ENCODE measurements at regions not wholly inside any gene's neighbourhood (a gene's known extent, or its start where the extent isn't known, plus 50 kb on each side); places are given as distances from the start of the nearest gene placed in this dataset.

DNA sequence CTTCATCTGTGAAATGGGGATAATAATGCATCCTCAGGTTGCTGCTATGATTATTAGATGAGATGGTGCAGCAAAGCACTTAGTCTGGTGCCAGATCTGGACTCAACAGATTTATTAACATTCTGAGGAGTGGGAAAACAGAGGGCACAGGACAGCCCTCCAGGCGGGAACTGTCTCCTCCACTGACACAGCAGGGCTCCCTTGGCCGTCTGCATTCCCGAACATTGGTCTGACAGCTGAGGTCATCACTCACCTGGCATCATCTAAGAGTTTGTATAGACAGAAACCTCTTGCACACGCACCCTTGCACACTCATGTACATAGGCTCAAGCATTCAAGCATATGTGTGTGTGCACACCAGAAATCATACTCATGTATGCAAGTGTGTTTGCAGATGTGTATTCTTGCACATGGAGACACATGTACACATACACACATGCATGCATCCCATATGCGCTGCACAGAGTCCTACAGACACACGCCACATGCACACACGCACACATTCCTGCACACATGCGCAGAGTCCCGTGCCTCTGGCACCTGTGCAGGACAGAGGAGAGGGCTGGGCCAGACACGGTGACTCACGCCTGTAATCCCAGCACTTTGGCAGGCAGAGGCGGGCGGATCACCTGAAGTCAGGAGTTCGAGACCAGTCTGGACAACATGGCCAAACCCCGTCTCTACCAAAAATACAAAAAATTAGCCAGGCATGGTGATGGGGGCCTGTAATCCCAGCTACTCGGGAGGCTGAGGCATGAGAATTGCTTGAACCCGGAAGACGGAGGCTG, 173.3 kb upstream of the GLI2 start:
- TF ChIP-seq POLR2A (IDR thresholded peaks at IDR 0.05): no peak
- TF ChIP-seq, protein P1, sequence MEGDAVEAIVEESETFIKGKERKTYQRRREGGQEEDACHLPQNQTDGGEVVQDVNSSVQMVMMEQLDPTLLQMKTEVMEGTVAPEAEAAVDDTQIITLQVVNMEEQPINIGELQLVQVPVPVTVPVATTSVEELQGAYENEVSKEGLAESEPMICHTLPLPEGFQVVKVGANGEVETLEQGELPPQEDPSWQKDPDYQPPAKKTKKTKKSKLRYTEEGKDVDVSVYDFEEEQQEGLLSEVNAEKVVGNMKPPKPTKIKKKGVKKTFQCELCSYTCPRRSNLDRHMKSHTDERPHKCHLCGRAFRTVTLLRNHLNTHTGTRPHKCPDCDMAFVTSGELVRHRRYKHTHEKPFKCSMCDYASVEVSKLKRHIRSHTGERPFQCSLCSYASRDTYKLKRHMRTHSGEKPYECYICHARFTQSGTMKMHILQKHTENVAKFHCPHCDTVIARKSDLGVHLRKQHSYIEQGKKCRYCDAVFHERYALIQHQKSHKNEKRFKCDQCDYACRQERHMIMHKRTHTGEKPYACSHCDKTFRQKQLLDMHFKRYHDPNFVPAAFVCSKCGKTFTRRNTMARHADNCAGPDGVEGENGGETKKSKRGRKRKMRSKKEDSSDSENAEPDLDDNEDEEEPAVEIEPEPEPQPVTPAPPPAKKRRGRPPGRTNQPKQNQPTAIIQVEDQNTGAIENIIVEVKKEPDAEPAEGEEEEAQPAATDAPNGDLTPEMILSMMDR (IDR thresholded peaks at IDR 0.05 in 4 of 5, conservative IDR thresholded peaks at IDR 0.05 in 1 of 5): no peak
- H3K27me3 ChIP-seq: no peaks in the 10 kb centered on the region
- H3K4me3 ChIP-seq: no peak overlapping the region
- no peaks in the 10 kb centered on the region for H3K36me3 ChIP-seq
- no peaks in the 10 kb centered on the region for H3K9me3 ChIP-seq
- intact Hi-C loops (cut with DNase I; ENCODE audit: low total_unique reads) (no loop called here), in situ Hi-C loops (cut with MboI; ENCODE audit: low sequenced_read_pairs in 4 of 4) (loop anchor here in 3 of 4 donors (25.0 kb wide), 1 partner anchor 225 kb away; the partner anchor contains the start of gene INHBB (in 3 of the 3))
- no peak overlapping the region for H3K27ac ChIP-seq
- peaks cover 15% of the 10 kb centered on the region in 2 donors for H3K4me1 ChIP-seq
- no peak for ATAC-seq
- DNase-seq: no peak

DNA sequence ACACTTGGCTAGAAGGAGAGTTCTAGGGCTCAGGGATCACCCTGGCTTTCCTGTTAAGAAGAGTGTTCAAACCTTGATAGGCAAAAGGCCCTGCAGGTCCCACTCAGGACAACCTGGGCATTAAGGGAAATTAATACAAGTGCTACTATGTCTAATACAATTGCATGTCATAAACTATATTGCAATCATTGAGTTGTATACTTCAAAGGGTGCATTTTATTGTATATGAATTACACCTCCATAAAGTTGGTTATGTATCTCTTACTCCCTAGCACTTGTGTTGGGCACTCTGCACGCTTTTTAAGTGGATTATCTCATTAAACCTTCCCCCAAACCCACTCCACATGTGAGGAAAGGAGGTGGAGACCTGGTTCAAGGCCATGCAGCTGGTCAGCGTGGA, 172.1 kb upstream of the GLI2 start:
- Histone ChIP-seq H3K9me3 (no peaks in the 10 kb centered on the region), H3K4me1 (peaks cover 15% of the 10 kb centered on the region in 2 donors), H3K27ac (no peak overlapping the region), H3K4me3 (no peak overlapping the region), H3K36me3 (no peaks in the 10 kb centered on the region), H3K27me3 (no peaks in the 10 kb centered on the region)
- intact Hi-C loops (cut with DNase I; ENCODE audit: low total_unique reads): no loop called here
- in situ Hi-C loops (cut with MboI; ENCODE audit: low sequenced_read_pairs in 4 of 4): loop anchor here in 3 of 4 donors (25.0 kb wide), 1 partner anchor 226 kb away; the partner anchor contains the start of gene INHBB (in 3 of the 3)
- TF ChIP-seq POLR2A (IDR thresholded peaks at IDR 0.05): no peak
- TF ChIP-seq, protein P1 (IDR thresholded peaks at IDR 0.05 in 4 of 5, conservative IDR thresholded peaks at IDR 0.05 in 1 of 5): no peak
- ATAC-seq (no peak), DNase-seq (no peak)

DNA sequence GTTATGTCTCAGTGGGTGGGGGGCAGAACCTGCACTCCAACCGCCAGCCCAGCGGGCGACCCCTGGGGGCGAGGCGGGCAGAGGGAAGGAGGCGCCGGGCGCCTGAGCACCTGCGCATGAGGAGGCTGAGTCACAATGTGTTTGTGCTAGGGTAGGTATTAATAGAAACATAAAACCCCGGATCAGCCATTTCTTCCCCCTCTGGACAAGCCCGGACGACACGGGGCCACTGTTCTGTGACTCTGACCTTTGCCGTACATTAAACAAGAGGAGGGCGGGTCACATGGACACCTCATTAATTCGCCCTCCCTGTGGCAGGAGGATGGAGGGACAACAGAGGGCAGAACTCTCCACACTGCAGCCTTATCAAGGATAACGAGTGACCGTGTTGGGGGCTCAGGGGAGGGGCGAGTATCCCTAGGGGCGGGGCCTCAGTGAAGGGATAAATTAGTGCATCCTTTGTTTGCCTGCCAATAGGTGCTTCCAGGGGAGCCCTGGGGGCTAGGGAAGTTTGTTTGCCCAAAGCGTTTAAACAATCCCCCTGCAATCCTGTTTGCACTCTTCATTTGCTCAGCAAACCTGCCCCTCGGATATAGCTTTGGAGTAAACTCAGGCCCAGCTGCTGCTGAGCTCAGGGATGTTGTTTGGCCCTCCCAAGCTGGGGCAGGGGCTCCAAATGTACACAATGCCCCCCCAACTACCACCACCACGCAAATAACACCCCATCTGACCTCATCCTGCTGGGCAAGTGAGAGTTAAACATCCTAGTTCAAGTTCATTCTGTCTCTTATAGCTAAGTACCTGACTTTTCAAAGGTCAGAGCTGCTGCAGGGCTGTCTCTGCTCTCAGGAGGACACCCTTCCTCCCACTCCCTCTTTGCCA, 171.2 kb upstream of the GLI2 start:
- no peaks in the 10 kb centered on the region for H3K36me3 ChIP-seq
- H3K27ac ChIP-seq: no peak overlapping the region
- no peak for TF ChIP-seq POLR2A (IDR thresholded peaks at IDR 0.05)
- TF ChIP-seq, protein P1 (IDR thresholded peaks at IDR 0.05 in 4 of 5, conservative IDR thresholded peaks at IDR 0.05 in 1 of 5): no peak
- DNase-seq (no peak), ATAC-seq (no peak)
- H3K4me3 ChIP-seq: no peak overlapping the region
- no peaks in the 10 kb centered on the region for H3K27me3 ChIP-seq
- intact Hi-C loops (cut with DNase I; ENCODE audit: low total_unique reads) (loop anchor here (5.0 kb wide), 1 partner anchor 113 kb away; no protein-coding TSS in a partner anchor), in situ Hi-C loops (cut with MboI; ENCODE audit: low sequenced_read_pairs in 4 of 4) (loop anchor here in 3 of 4 donors (25.0 kb wide), 1 partner anchor 227 kb away; the partner anchor contains the start of gene INHBB (in 3 of the 3))
- H3K9me3 ChIP-seq: no peaks in the 10 kb centered on the region
- H3K4me1 ChIP-seq: peaks cover 15% of the 10 kb centered on the region in 2 donors

DNA sequence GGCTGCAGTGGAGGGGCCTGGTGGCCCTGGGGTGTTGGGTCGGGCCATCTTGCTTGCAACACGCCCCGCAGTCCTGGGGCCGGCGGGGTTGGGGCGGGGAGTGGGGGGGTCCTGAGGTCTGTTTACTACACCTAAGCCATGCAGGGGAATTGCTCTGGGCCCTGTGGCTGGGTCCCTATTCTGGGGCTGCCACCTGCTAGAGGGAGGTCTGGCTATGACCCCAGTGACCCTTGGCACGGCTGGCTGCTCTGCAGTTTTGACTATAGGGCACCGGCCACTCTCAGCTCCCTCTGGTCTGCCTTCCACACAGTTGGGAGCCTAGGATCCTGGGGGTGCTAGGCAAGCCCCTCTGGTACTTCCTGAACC, 170.6 kb upstream of the GLI2 start:
- in situ Hi-C loops (cut with MboI; ENCODE audit: low sequenced_read_pairs in 4 of 4): loop anchor here in 3 of 4 donors (25.0 kb wide), 1 partner anchor 228 kb away; the partner anchor contains the start of gene INHBB (in 3 of the 3)
- intact Hi-C loops (cut with DNase I; ENCODE audit: low total_unique reads): loop anchor here (5.0 kb wide), 1 partner anchor 112 kb away; no protein-coding TSS in a partner anchor

More for the DNA sequence above, 170.6 kb upstream of the GLI2 start:
- no peaks in the 10 kb centered on the region for H3K27me3 ChIP-seq
- H3K36me3 ChIP-seq: no peaks in the 10 kb centered on the region
- peaks cover 15% of the 10 kb centered on the region in 2 donors for H3K4me1 ChIP-seq
- ATAC-seq (no peak), DNase-seq (no peak)
- TF ChIP-seq POLR2A (IDR thresholded peaks at IDR 0.05): no peak
- TF ChIP-seq, protein P1 (IDR thresholded peaks at IDR 0.05 in 4 of 5, conservative IDR thresholded peaks at IDR 0.05 in 1 of 5): no peak
- no peak overlapping the region for H3K27ac ChIP-seq
- no peak overlapping the region for H3K4me3 ChIP-seq
- H3K9me3 ChIP-seq: no peaks in the 10 kb centered on the region
